Adrenal gland (tissue), 5 donors: ENCODE measurements at regions not wholly inside any gene's neighbourhood (a gene's known extent, or its start where the extent isn't known, plus 50 kb on each side); places are given as distances from the start of the nearest gene placed in this dataset.

Experiments
- POLR2A ChIP-seq, 2 donors: fragments of 450-650 bp; IDR thresholded peaks; one replicate each; pipeline ENCODE4 v1.6.1; 2017; ENCODE audit warnings: antibody characterized with exemption in 2 of 2, mild to moderate bottlenecking in 2 of 2, moderate library complexity in 1 of 2
- TF ChIP-seq, protein P1 (sequence below), 6 experiments: fragments of 450-650 bp in 4 of 6; fragments of 200-600 bp in 2 of 6; sonication (generic) in 1 of 6; IDR thresholded peaks; 1 replicate in 5 of 6; 2 replicates in 1 of 6; pipeline versions ENCODE4 v1.5.1 to v1.8.0; 2016 to 2021; ENCODE audit warnings: antibody characterized with exemption in 6 of 6, mild to moderate bottlenecking in 2 of 6, moderate library complexity in 1 of 6
- donor health status: DM: no; HTN: no; CAD: no.

DNA sequence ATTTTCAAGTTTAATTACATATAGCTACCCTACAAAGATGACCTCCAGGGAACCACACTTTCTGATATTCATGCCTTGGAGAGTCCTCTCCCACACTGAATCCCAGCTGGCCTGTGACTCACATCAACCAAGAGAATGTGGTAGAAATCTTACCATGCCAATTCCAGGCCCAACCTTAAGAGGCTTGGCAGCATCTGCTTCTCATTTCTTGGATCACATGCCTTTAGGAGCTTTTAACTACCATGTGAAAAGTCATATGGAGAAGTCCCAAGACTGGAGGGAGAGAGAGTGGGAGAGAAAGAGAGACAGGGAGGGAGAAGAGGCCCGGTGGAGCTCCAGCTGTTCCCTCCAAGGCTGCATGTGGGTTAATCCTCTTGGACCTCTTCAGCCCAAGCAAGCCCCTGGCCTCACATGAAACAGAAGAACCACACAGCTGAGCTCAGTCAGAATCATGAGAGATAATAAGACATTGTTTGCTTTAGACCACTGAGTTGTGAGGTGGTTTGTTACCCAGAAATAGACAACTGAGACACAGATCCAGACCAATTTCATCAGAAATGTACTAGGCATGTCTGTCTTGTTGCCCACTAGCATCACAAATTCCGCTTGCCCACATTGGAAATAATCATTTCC, 190.7 kb downstream of the MTCL1 start:
- TF ChIP-seq, protein P1, sequence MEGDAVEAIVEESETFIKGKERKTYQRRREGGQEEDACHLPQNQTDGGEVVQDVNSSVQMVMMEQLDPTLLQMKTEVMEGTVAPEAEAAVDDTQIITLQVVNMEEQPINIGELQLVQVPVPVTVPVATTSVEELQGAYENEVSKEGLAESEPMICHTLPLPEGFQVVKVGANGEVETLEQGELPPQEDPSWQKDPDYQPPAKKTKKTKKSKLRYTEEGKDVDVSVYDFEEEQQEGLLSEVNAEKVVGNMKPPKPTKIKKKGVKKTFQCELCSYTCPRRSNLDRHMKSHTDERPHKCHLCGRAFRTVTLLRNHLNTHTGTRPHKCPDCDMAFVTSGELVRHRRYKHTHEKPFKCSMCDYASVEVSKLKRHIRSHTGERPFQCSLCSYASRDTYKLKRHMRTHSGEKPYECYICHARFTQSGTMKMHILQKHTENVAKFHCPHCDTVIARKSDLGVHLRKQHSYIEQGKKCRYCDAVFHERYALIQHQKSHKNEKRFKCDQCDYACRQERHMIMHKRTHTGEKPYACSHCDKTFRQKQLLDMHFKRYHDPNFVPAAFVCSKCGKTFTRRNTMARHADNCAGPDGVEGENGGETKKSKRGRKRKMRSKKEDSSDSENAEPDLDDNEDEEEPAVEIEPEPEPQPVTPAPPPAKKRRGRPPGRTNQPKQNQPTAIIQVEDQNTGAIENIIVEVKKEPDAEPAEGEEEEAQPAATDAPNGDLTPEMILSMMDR (IDR thresholded peaks at IDR 0.05), result no peak
- TF ChIP-seq POLR2A (IDR thresholded peaks at IDR 0.05), result no peak
